HepG2 (cell line): ENCODE measurements at regions not wholly inside any gene's neighbourhood (a gene's known extent, or its start where the extent isn't known, plus 50 kb on each side); places are given as distances from the start of the nearest gene placed in this dataset.
A peak's percentile ranks its signal among the peaks of the same experiment; 100 is the strongest.

Source experiments
- ATAC-seq: fragments of 200-7000 bp; cut with Tn5 transposase; 3 replicates; pipeline ENCODE4 v1.9.1; 2020; ENCODE audit warnings: mild to moderate bottlenecking, moderate library complexity
- BruUV-seq: library from RNA; stranded (reverse); fragments of 400-500 nt; replicated peaks from 2 replicates; lab custom pipeline; 2021; lab: Mats Ljungman, UMichigan
- CTCF ChIA-PET: fragments of 300-600 bp; formaldehyde crosslinking; extraction: SDS; loops from one replicate; lab custom pipeline; 2021; ENCODE audit warnings: low total read pairs, inconsistent platforms, low intra/inter-chr PET ratio; lab: Yijun Ruan, JAX
- POLR2A ChIA-PET: fragments of 350-600 bp; sonication (Branson Sonifier 250); formaldehyde crosslinking; loops from one replicate; lab custom pipeline; 2020; ENCODE audit warnings: antibody characterized with exemption, inconsistent platforms; lab: Yijun Ruan, JAX
- DNase-seq: peaks from one replicate; pipeline ENCODE4 v3.0.0-alpha.2; 2015; ENCODE audit warnings: low spot score
- FAIRE-seq: peaks from 3 replicates; lab custom pipeline; 2011; peaks lifted over from hg19 to GRCh38; lab: Jason Lieb, UNC
- H2AFZ ChIP-seq: one replicate; pipeline ENCODE4 v1.6.1; 2011; ENCODE audit warnings: low read length, inconsistent platforms
- H3K27ac ChIP-seq: fragments of 300-600 bp; 3 replicates; pipeline ENCODE4 v1.8.0; 2011; ENCODE audit warnings: mixed run types, mild to moderate bottlenecking, mixed read lengths, low read length, inconsistent platforms; ENCODE audit not compliant: insufficient read depth; ENCODE audit errors: extremely low read length
- H3K27me3 ChIP-seq, 2 experiments: fragments of 200-600 bp in 1 of 2; 2 replicates in 1 of 2; 3 replicates in 1 of 2; pipeline versions ENCODE4 v1.6.0 to v1.8.0; 2011; ENCODE audit warnings: low read length in 2 of 2, mild to moderate bottlenecking in 2 of 2, moderate library complexity in 2 of 2, inconsistent platforms in 1 of 2; ENCODE audit not compliant: insufficient read depth in 2 of 2, control insufficient read depth in 1 of 2
- H3K36me3 ChIP-seq, 2 experiments: fragments of 200-600 bp in 1 of 2; replicated peaks in 1 of 2; 2 replicates in 1 of 2; 3 replicates in 1 of 2; pipeline versions ENCODE4 v1.5.1 to v1.8.0; 2011; ENCODE audit warnings: low read length in 2 of 2, inconsistent platforms in 1 of 2; ENCODE audit not compliant: insufficient read depth in 2 of 2, control insufficient read depth in 1 of 2
- H3K4me1 ChIP-seq: 2 replicates; pipeline ENCODE4 v1.5.1; 2012; ENCODE audit warnings: low read length, inconsistent platforms; ENCODE audit not compliant: insufficient read depth
- H3K4me2 ChIP-seq: 2 replicates; pipeline ENCODE4 v1.6.0; 2011; ENCODE audit warnings: low read depth, low read length, inconsistent platforms
- H3K4me3 ChIP-seq, 3 experiments: fragments of 200-600 bp in 1 of 3; sonication (generic), shearing (Covaris generic) in 1 of 3; replicated peaks in 1 of 3; 2 replicates each; pipeline ENCODE4 v1.5.1; 2011 to 2016; ENCODE audit warnings: low read length in 3 of 3, inconsistent platforms in 2 of 3, low read depth in 2 of 3, mild to moderate bottlenecking in 2 of 3, control low read depth in 1 of 3, mixed read lengths in 1 of 3; ENCODE audit not compliant: insufficient read depth in 1 of 3
- H3K79me2 ChIP-seq: one replicate; pipeline ENCODE4 v1.6.1; 2011; ENCODE audit warnings: low read length, inconsistent platforms; ENCODE audit not compliant: insufficient read depth
- H3K9ac ChIP-seq: 2 replicates; pipeline ENCODE4 v1.6.0; 2011; ENCODE audit warnings: mild to moderate bottlenecking, low read depth, low read length, inconsistent platforms; ENCODE audit not compliant: insufficient read depth
- H3K9me3 ChIP-seq: 2 replicates; pipeline ENCODE4 v1.5.1; 2012; ENCODE audit warnings: mild to moderate bottlenecking, low read length
- H4K20me1 ChIP-seq: 2 replicates; pipeline ENCODE4 v1.6.0; 2011; ENCODE audit warnings: inconsistent platforms, mild to moderate bottlenecking, low read length, moderate library complexity; ENCODE audit not compliant: insufficient read depth
- GABPB1 ChIP-seq: IDR thresholded peaks from 2 replicates; pipeline ENCODE4 v1.6.1; 2016; ENCODE audit warnings: mild to moderate bottlenecking, missing genetic modification reagents, moderate library complexity, missing compliant biosample characterization
- HOXD1 ChIP-seq: sonication (generic); formaldehyde crosslinking; IDR thresholded peaks from 2 replicates; pipeline ENCODE4 v1.5.0; 2020; ENCODE audit warnings: missing genetic modification reagents
- KLF13 ChIP-seq: sonication (generic); formaldehyde crosslinking; IDR thresholded peaks from 2 replicates; pipeline ENCODE4 v1.4.0; 2020; ENCODE audit warnings: mild to moderate bottlenecking, missing genetic modification reagents
- MEIS1 ChIP-seq: sonication (generic); formaldehyde crosslinking; IDR thresholded peaks from 2 replicates; pipeline ENCODE4 v1.9.0; 2021; ENCODE audit warnings: mild to moderate bottlenecking, missing genetic modification reagents, moderate library complexity, borderline replicate concordance
- PPARG ChIP-seq: conservative IDR thresholded peaks from 2 replicates; pipeline ENCODE4 v1.6.1; 2016; ENCODE audit warnings: missing biosample characterization, missing genetic modification reagents
- RAD21 ChIP-seq: fragments of 450-650 bp; formaldehyde crosslinking; IDR thresholded peaks from 2 replicates; pipeline ENCODE4 v1.5.0; 2020; ENCODE audit warnings: mild to moderate bottlenecking
- SAP130 ChIP-seq: IDR thresholded peaks from 2 replicates; pipeline ENCODE4 v1.6.1; 2016; ENCODE audit warnings: low read depth
- ZMYM2 ChIP-seq: sonication (generic); formaldehyde crosslinking; IDR thresholded peaks from 2 replicates; pipeline ENCODE4 v1.8.0; 2022; ENCODE audit warnings: mild to moderate bottlenecking, missing genetic modification reagents
- ZNF543 ChIP-seq: sonication (generic); formaldehyde crosslinking; IDR thresholded peaks from 2 replicates; pipeline ENCODE4 v1.4.0; 2020; ENCODE audit warnings: mild to moderate bottlenecking, missing genetic modification reagents
- WGBS: methylation state at CpG from one replicate; pipeline ENCODE4 v1.1.6; 2017; ENCODE audit warnings: low lambda C conversion rate; 5-methylcytosine and 5-hydroxymethylcytosine counted together
- in situ Hi-C: cut with HindIII; loops from 2 replicates; pipeline ENCODE4 v1.10.0; 2017; ENCODE audit warnings: low pct_unique_long_range_greater_than_20kb; ENCODE audit not compliant: extremely low pct_ligation_motif_present
- intact Hi-C: fragments of 100-400 bp; cut with micrococcal nuclease; formaldehyde crosslinking; loops from one replicate; pipeline ENCODE4 v1.10.0; 2022; ENCODE audit not compliant: unreplicated experiment
- TF ChIP-seq, protein P1 (sequence below): sonication (generic); formaldehyde crosslinking; IDR thresholded peaks from 2 replicates; pipeline ENCODE4 v1.4.0; 2020; ENCODE audit warnings: missing genetic modification reagents
- TF ChIP-seq, protein P2 (sequence below): sonication (generic); formaldehyde crosslinking; IDR thresholded peaks from 2 replicates; pipeline ENCODE4 v1.4.0; 2020; ENCODE audit warnings: missing genetic modification reagents
- TF ChIP-seq, protein P3 (sequence below), 2 experiments: sonication (generic) in 1 of 2; formaldehyde crosslinking in 1 of 2; IDR thresholded peaks; 2 replicates each; pipeline versions ENCODE4 v1.5.1 to v1.6.1; 2011 to 2020; ENCODE audit warnings: borderline replicate concordance in 1 of 2, low read depth in 1 of 2, low read length in 1 of 2, mild to moderate bottlenecking in 1 of 2, missing genetic modification reagents in 1 of 2, moderate library complexity in 1 of 2
- TF ChIP-seq, protein P4 (sequence below): sonication (generic); formaldehyde crosslinking; IDR thresholded peaks from 2 replicates; pipeline ENCODE4 v1.5.1; 2020; ENCODE audit warnings: mild to moderate bottlenecking, moderate library complexity, missing genetic modification reagents
- TF ChIP-seq, protein P5 (sequence below): sonication (generic); formaldehyde crosslinking; IDR thresholded peaks from 2 replicates; pipeline ENCODE4 v1.4.0; 2020; ENCODE audit warnings: missing genetic modification reagents
- TF ChIP-seq, protein P6 (sequence below): sonication (generic); formaldehyde crosslinking; IDR thresholded peaks from 2 replicates; pipeline ENCODE4 v1.5.0; 2020; ENCODE audit warnings: mild to moderate bottlenecking, missing genetic modification reagents

DNA sequence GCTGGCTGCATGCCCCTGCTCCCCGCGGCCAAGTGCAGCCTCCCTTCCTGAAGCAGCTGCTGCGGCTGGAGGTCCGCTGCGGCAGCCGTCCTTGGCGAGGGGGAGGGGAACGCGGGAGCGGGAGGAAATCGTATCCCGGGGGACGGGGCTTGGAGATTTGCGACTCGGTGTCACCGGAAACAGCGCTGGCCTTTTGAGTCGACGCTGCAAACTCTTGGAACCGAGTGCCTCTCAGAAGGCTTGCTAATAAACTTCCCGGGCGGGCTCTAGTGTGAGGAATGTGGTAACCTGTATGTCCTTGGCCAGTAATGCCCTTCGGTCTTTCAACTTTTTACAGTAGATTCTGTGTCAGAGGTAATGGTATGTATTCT is 82.7 kb downstream of the PTPDC1 start:
- Histone ChIP-seq H3K79me2 (peaks cover 52% of the 10 kb centered on the region), H3K36me3 (no peaks in the 10 kb centered on the region), H3K4me2 (peak overlapping the region; percentile 70), H3K9ac (peak overlapping the region; percentile 91), H3K27ac (peak overlapping the region; percentile 99), H3K9me3 (no peaks in the 10 kb centered on the region), H2AFZ (no peak overlapping the region), H4K20me1 (peaks cover 51% of the 10 kb centered on the region), H3K4me3 (peak overlapping the region; percentile 82 to 93 (median 83)), H3K4me1 (peaks cover 53% of the 10 kb centered on the region), H3K27me3 (no peaks in the 10 kb centered on the region)
- intact Hi-C loops, result loop anchor here (5.0 kb wide), 1 partner anchor 100 kb away; no protein-coding TSS in a partner anchor
- in situ Hi-C loops, result no loop called here
- 0% methylated on average over 6 of the region's 23 CpGs for WGBS
- DNase-seq, result peak; percentile 79
- CTCF ChIA-PET, result no interaction called here
- peak; percentile 55 for FAIRE-seq
- POLR2A ChIA-PET, result interaction anchor here (1.2 to 2.0 kb wide), 5 partner anchors 10 to 868 kb away, joined by 3 to 19 read pairs (median 5); no protein-coding TSS in a partner anchor
- no TSS peak for BruUV-seq
- ATAC-seq, result peak; percentile 51
- TF ChIP-seq PPARG (CRISPR knock-in tag) (peak; percentile 82), ZNF543 (CRISPR knock-in tag) (peak; percentile 66; the same call in 1 of the 2 replicates), GABPB1 (CRISPR knock-in tag) (peak; percentile 69; the same call in 1 of the 2 replicates), KLF13 (CRISPR knock-in tag) (no peak), MEIS1 (CRISPR knock-in tag) (no peak), HOXD1 (0 out of 2 replicates have a peak, but pooled peaks have one; percentile 17), ZMYM2 (CRISPR knock-in tag) (no peak), SAP130 (peak; percentile 74), RAD21 (CRISPR knock-in tag) (no peak; the same call in 1 of the 2 replicates)
- TF ChIP-seq, protein P1, sequence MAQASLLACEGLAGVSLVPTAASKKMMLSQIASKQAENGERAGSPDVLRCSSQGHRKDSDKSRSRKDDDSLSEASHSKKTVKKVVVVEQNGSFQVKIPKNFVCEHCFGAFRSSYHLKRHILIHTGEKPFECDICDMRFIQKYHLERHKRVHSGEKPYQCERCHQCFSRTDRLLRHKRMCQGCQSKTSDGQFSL (CRISPR knock-in tag), result 0 out of 2 replicates have a peak, but pooled peaks have one; percentile 3
- TF ChIP-seq, protein P2, sequence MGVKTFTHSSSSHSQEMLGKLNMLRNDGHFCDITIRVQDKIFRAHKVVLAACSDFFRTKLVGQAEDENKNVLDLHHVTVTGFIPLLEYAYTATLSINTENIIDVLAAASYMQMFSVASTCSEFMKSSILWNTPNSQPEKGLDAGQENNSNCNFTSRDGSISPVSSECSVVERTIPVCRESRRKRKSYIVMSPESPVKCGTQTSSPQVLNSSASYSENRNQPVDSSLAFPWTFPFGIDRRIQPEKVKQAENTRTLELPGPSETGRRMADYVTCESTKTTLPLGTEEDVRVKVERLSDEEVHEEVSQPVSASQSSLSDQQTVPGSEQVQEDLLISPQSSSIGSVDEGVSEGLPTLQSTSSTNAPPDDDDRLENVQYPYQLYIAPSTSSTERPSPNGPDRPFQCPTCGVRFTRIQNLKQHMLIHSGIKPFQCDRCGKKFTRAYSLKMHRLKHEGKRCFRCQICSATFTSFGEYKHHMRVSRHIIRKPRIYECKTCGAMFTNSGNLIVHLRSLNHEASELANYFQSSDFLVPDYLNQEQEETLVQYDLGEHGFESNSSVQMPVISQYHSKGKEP, result no peak
- TF ChIP-seq, protein P3, sequence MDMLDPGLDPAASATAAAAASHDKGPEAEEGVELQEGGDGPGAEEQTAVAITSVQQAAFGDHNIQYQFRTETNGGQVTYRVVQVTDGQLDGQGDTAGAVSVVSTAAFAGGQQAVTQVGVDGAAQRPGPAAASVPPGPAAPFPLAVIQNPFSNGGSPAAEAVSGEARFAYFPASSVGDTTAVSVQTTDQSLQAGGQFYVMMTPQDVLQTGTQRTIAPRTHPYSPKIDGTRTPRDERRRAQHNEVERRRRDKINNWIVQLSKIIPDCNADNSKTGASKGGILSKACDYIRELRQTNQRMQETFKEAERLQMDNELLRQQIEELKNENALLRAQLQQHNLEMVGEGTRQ (IDR thresholded peaks at IDR 0.05; ENCODE audit: low read depth, low read length), result no peak
- TF ChIP-seq, protein P3 (CRISPR knock-in tag; IDR thresholded peaks at IDR 0.05; ENCODE audit: borderline replicate concordance), result no peak
- TF ChIP-seq, protein P4, sequence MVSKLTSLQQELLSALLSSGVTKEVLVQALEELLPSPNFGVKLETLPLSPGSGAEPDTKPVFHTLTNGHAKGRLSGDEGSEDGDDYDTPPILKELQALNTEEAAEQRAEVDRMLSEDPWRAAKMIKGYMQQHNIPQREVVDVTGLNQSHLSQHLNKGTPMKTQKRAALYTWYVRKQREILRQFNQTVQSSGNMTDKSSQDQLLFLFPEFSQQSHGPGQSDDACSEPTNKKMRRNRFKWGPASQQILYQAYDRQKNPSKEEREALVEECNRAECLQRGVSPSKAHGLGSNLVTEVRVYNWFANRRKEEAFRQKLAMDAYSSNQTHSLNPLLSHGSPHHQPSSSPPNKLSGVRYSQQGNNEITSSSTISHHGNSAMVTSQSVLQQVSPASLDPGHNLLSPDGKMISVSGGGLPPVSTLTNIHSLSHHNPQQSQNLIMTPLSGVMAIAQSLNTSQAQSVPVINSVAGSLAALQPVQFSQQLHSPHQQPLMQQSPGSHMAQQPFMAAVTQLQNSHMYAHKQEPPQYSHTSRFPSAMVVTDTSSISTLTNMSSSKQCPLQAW (CRISPR knock-in tag), result no peak; the same call in 1 of the 2 replicates
- TF ChIP-seq, protein P5, sequence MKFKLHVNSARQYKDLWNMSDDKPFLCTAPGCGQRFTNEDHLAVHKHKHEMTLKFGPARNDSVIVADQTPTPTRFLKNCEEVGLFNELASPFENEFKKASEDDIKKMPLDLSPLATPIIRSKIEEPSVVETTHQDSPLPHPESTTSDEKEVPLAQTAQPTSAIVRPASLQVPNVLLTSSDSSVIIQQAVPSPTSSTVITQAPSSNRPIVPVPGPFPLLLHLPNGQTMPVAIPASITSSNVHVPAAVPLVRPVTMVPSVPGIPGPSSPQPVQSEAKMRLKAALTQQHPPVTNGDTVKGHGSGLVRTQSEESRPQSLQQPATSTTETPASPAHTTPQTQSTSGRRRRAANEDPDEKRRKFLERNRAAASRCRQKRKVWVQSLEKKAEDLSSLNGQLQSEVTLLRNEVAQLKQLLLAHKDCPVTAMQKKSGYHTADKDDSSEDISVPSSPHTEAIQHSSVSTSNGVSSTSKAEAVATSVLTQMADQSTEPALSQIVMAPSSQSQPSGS (CRISPR knock-in tag), result 0 out of 2 replicates have a peak, but pooled peaks have one; percentile 4
- TF ChIP-seq, protein P6, sequence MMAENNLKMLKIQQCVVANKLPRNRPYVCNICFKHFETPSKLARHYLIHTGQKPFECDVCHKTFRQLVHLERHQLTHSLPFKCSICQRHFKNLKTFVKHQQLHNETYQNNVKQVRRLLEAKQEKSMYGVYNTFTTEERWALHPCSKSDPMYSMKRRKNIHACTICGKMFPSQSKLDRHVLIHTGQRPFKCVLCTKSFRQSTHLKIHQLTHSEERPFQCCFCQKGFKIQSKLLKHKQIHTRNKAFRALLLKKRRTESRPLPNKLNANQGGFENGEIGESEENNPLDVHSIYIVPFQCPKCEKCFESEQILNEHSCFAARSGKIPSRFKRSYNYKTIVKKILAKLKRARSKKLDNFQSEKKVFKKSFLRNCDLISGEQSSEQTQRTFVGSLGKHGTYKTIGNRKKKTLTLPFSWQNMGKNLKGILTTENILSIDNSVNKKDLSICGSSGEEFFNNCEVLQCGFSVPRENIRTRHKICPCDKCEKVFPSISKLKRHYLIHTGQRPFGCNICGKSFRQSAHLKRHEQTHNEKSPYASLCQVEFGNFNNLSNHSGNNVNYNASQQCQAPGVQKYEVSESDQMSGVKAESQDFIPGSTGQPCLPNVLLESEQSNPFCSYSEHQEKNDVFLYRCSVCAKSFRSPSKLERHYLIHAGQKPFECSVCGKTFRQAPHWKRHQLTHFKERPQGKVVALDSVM, result peak; percentile 40; the same call in 1 of the 2 replicates
